Gastrocnemius medialis (tissue), 4 donors: ENCODE measurements at regions not wholly inside any gene's neighbourhood (a gene's known extent, or its start where the extent isn't known, plus 50 kb on each side); places are given as distances from the start of the nearest gene placed in this dataset.

ENCODE experiments used
- ATAC-seq, 2 donors: fragments of 150-250 bp; one replicate each; pipeline ENCODE4 v1.9.1; 2016
- DNase-seq, 2 donors: peaks; one replicate each; pipeline ENCODE4 v3.0.0-alpha.2; 2019
- H3K27ac ChIP-seq, 4 donors: fragments of 200-600 bp; sonication (generic); 1 replicate in 1 of 4; 2 replicates in 3 of 4; pipeline ENCODE4 v1.5.1; 2016 to 2018; ENCODE audit warnings: mild to moderate bottlenecking in 2 of 4, moderate library complexity in 1 of 4
- H3K27me3 ChIP-seq, 3 donors: fragments of 200-600 bp; sonication (generic) in 2 of 3; 1 replicate in 1 of 3; 2 replicates in 2 of 3; pipeline versions ENCODE4 v1.5.1 to v1.6.0; 2016 to 2019; ENCODE audit warnings: mild to moderate bottlenecking in 1 of 3, moderate library complexity in 1 of 3
- H3K36me3 ChIP-seq, 2 donors: fragments of 200-600 bp; sonication (generic) in 1 of 2; one replicate each; pipeline ENCODE4 v1.5.1; 2017 to 2018
- H3K4me1 ChIP-seq, 2 donors: fragments of 200-600 bp; sonication (generic) in 1 of 2; one replicate each; pipeline ENCODE4 v1.5.1; 2016 to 2017; ENCODE audit warnings: mild to moderate bottlenecking in 2 of 2
- H3K4me3 ChIP-seq, 4 donors: fragments of 200-600 bp; sonication (generic) in 3 of 4; 1 replicate in 1 of 4; 2 replicates in 3 of 4; pipeline ENCODE4 v1.5.1; 2016 to 2019; ENCODE audit warnings: mild to moderate bottlenecking in 2 of 4
- H3K9me3 ChIP-seq, 3 donors: fragments of 200-600 bp; sonication (generic) in 2 of 3; 1 replicate in 1 of 3; 2 replicates in 2 of 3; pipeline ENCODE4 v1.5.1; 2016 to 2019
- POLR2A ChIP-seq, 2 donors: fragments of 450-650 bp; IDR thresholded peaks; one replicate each; pipeline ENCODE4 v1.6.1; 2017; ENCODE audit warnings: antibody characterized with exemption in 2 of 2, mild to moderate bottlenecking in 2 of 2, moderate library complexity in 2 of 2
- in situ Hi-C, 4 donors: fragments of 200-750 bp; cut with MboI; loops; one replicate each; pipeline versions ENCODE4 v1.15.0 to v1.8.0; 2017; ENCODE audit warnings: low sequenced_read_pairs in 4 of 4
- intact Hi-C: fragments of 100-400 bp; cut with DNase I; formaldehyde crosslinking; loops from one replicate; pipeline ENCODE4 v1.15.1; 2023; ENCODE audit warnings: low total_unique reads
- TF ChIP-seq, protein P1 (sequence below), 5 experiments: fragments of 450-650 bp in 3 of 5; fragments of 200-600 bp in 2 of 5; sonication (generic) in 2 of 5; IDR thresholded peaks in 4 of 5; conservative IDR thresholded peaks in 1 of 5; 1 replicate in 4 of 5; 2 replicates in 1 of 5; pipeline ENCODE4 v1.5.1; 2016 to 2019; ENCODE audit warnings: antibody characterized with exemption in 5 of 5, mild to moderate bottlenecking in 3 of 5, moderate library complexity in 3 of 5

DNA sequence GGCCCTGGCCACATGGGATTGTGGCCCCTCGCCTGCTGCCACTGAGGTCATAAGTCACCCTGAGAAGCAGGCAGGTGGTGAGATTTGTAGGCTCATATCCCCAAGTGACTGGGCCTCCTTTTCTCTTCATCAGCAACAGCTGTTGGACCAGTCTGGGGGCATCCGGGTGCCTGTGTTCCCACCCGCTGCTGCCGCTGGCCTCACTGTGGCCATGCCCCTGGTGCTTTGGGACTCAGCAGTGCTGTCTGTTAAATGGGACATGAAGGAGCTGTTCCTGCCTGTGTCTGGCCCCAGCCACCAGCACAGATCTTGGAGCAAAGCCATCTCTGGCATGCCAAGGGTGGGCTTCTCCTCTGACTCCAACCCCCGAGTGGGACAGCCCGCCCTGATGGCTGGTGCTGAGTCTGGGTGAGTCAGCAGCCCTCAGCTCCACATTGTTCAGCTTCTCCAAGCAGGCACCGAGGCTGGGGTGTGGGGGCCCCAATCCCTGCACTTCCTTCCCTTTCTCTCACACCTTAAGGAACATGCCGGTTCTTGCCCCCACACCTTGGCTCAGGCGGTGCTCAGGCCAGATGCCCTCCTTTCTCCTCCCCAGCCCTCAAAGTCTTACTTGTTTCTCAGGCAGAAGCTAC, 207.9 kb downstream of the GLI2 start:
- H3K27me3 ChIP-seq = no peaks in the 10 kb centered on the region
- TF ChIP-seq, protein P1, sequence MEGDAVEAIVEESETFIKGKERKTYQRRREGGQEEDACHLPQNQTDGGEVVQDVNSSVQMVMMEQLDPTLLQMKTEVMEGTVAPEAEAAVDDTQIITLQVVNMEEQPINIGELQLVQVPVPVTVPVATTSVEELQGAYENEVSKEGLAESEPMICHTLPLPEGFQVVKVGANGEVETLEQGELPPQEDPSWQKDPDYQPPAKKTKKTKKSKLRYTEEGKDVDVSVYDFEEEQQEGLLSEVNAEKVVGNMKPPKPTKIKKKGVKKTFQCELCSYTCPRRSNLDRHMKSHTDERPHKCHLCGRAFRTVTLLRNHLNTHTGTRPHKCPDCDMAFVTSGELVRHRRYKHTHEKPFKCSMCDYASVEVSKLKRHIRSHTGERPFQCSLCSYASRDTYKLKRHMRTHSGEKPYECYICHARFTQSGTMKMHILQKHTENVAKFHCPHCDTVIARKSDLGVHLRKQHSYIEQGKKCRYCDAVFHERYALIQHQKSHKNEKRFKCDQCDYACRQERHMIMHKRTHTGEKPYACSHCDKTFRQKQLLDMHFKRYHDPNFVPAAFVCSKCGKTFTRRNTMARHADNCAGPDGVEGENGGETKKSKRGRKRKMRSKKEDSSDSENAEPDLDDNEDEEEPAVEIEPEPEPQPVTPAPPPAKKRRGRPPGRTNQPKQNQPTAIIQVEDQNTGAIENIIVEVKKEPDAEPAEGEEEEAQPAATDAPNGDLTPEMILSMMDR (IDR thresholded peaks at IDR 0.05 in 4 of 5, conservative IDR thresholded peaks at IDR 0.05 in 1 of 5) = no peak
- TF ChIP-seq POLR2A (IDR thresholded peaks at IDR 0.05) = no peak
- in situ Hi-C loops = no loop called here
- DNase-seq (no peak), ATAC-seq (no peak)
- H3K27ac ChIP-seq = no peak overlapping the region
- intact Hi-C loops = loop anchor here (10.0 kb wide), 1 partner anchor 131 kb away; no protein-coding TSS in a partner anchor
- no peaks in the 10 kb centered on the region for H3K36me3 ChIP-seq
- no peaks in the 10 kb centered on the region for H3K9me3 ChIP-seq
- H3K4me3 ChIP-seq = no peak overlapping the region
- peaks cover 13 to 20% of the 10 kb centered on the region in 2 donors for H3K4me1 ChIP-seq

DNA sequence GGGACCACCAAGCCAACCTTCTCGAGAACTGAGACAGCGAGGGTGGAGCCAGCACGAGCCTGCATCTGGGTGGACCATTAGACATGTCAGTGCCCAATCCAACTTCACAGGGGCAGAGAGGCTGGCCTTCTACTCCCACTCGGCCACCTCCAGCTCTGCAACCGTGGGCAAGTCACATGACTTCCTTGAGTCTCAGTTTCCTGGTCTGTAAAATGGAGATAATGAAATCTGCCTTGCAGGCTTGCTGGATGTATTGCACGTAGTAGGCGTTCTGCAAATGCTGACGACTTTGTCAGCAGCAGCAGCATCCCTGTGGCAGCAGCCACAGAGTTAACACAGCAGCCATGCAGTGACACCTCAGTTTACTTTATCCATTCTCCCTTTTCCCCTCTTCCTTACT, 208.9 kb downstream of the GLI2 start:
- H3K4me1 ChIP-seq = peaks cover 15 to 26% of the 10 kb centered on the region in 2 donors
- TF ChIP-seq, protein P1 (IDR thresholded peaks at IDR 0.05 in 4 of 5, conservative IDR thresholded peaks at IDR 0.05 in 1 of 5) = no peak
- TF ChIP-seq POLR2A (IDR thresholded peaks at IDR 0.05) = no peak
- in situ Hi-C loops = no loop called here
- no peaks in the 10 kb centered on the region for H3K9me3 ChIP-seq
- ATAC-seq (no peak), DNase-seq (no peak)
- H3K27ac ChIP-seq = no peak overlapping the region
- intact Hi-C loops = loop anchor here (10.0 kb wide), 1 partner anchor 130 kb away; no protein-coding TSS in a partner anchor
- H3K4me3 ChIP-seq = no peak overlapping the region
- no peaks in the 10 kb centered on the region for H3K36me3 ChIP-seq
- no peaks in the 10 kb centered on the region for H3K27me3 ChIP-seq

DNA sequence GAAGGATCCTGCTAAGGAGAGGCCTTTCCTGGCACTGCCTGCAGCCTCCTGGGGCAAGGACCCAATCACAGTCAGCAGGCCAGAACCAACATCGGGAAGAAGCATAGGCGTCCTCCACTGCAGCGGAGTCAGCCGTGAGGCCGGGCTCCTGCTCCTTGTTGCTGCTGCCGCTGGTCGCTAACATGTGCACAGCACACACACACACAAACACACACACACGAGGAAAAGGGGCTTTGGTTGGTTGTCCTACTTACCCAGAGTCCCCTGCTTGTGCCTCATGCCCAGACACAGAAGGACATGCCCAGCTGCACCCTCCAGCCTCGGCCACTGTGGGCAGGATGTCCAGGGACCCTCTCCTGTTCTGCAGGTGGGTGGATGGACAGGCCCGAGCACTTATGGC, 209.4 kb downstream of the GLI2 start:
- ATAC-seq (no peak), DNase-seq (no peak)
- TF ChIP-seq POLR2A (IDR thresholded peaks at IDR 0.05) = no peak
- Histone ChIP-seq H3K4me3 (no peak overlapping the region), H3K27me3 (no peaks in the 10 kb centered on the region), H3K36me3 (no peaks in the 10 kb centered on the region), H3K27ac (no peak overlapping the region), H3K4me1 (peaks cover 10 to 24% of the 10 kb centered on the region in 2 donors), H3K9me3 (no peaks in the 10 kb centered on the region)
- in situ Hi-C loops = no loop called here
- intact Hi-C loops = loop anchor here (5.0 to 10.0 kb wide), 2 partner anchors 130 to 208 kb away; partner anchors contain the start of gene GLI2

DNA sequence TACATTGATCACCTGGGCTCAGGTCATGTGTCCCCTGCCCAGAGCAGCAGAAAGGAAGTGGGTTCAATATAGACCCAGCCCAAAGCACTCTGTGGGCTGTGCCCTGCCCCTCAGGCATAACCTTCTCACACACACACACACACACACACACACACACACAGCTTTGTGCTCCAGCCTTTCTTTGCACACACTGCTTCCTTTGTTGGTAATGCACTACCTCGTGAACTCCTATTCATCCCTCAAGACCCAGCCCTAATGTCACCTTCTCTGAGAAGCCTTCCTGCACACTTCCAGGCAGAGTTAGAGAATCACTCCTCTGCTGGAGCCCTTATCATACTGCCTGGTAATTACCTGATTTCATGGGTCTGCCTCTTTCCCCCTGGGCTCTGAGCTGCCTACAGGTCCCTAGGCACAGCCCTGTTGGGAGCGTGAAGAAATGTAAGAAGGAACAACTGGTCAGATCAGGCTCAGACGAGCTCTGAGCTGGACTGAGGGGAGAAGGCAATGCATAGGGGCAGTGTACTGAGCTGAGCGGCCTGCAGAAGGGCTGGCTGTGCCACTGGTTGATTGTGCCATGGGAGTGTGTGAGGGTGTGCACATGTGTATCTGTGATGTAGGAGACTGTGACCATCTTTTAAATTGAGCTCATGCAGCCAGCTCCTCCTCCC, 210.3 kb downstream of the GLI2 start:
- Histone ChIP-seq H3K36me3 (no peaks in the 10 kb centered on the region), H3K4me1 (peaks cover 10 to 19% of the 10 kb centered on the region in 2 donors), H3K27ac (no peak overlapping the region), H3K4me3 (no peak overlapping the region), H3K27me3 (no peaks in the 10 kb centered on the region), H3K9me3 (no peaks in the 10 kb centered on the region)
- ATAC-seq (no peak), DNase-seq (no peak)
- intact Hi-C loops (loop anchor here (5.0 to 10.0 kb wide), 2 partner anchors 129 to 209 kb away; partner anchors contain the start of gene GLI2), in situ Hi-C loops (no loop called here)
- TF ChIP-seq POLR2A (IDR thresholded peaks at IDR 0.05) = no peak
- TF ChIP-seq, protein P1 (IDR thresholded peaks at IDR 0.05 in 4 of 5, conservative IDR thresholded peaks at IDR 0.05 in 1 of 5) = no peak

DNA sequence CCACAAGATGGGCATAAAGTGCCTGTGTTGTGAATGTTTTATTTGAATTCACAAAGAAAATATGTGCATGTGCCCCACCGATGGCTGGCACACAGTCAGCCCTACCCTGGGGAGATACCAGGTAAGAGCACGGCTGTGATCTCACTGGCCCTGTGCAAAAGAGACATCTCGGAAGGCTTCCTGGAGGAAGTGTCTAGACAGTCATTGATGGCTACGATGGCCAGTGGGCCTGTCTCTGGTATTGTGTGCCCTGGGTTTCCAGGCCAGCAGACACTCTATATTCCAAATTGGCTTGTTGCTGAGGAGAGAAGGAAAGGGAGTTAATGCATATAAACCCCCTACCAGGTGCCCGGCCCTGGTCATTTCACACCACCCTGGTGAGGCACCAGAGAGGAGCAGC, 211.7 kb downstream of the GLI2 start:
- DNase-seq (no peak), ATAC-seq (no peak)
- no peaks in the 10 kb centered on the region for H3K27me3 ChIP-seq
- no peak overlapping the region for H3K27ac ChIP-seq
- no peaks in the 10 kb centered on the region for H3K9me3 ChIP-seq
- no peak overlapping the region for H3K4me3 ChIP-seq
- intact Hi-C loops = loop anchor here (5.0 to 10.0 kb wide), 2 partner anchors 127 to 210 kb away; partner anchors contain the start of gene GLI2
- H3K36me3 ChIP-seq = no peaks in the 10 kb centered on the region
- no peak for TF ChIP-seq POLR2A (IDR thresholded peaks at IDR 0.05)
- TF ChIP-seq, protein P1 (IDR thresholded peaks at IDR 0.05 in 4 of 5, conservative IDR thresholded peaks at IDR 0.05 in 1 of 5) = no peak
- in situ Hi-C loops = no loop called here
- H3K4me1 ChIP-seq = peaks cover 10 to 19% of the 10 kb centered on the region in 2 donors
